ENCODE measurements at regions not wholly inside any gene's neighbourhood (a gene's known extent, or its start where the extent isn't known, plus 50 kb on each side); places are given as distances from the start of the nearest gene placed in this dataset.

GRCh38 chr1:68378296-68379084, 71.3 kb downstream of the RPE65 start:
- DNase-seq (ENCODE audit: low read depth), result no peak
- H3K4me3 ChIP-seq (ENCODE audit: control insufficient read depth, low read depth, low read length), result no peak overlapping the region
- TF ChIP-seq CTCF (IDR thresholded peaks at IDR 0.05; ENCODE audit: control insufficient read depth, insufficient read depth, low read depth, low read length, missing control alignments), result no peak

GRCh38 chr1:68377098-68377497, 72.7 kb downstream of the RPE65 start:
- TF ChIP-seq CTCF (IDR thresholded peaks at IDR 0.05; ENCODE audit: control insufficient read depth, insufficient read depth, low read depth, low read length, missing control alignments), result no peak
- DNase-seq (ENCODE audit: low read depth), result no peak

GRCh38 chr1:68376441-68376840, 73.3 kb downstream of the RPE65 start:
- no peak for DNase-seq (ENCODE audit: low read depth)
- H3K4me3 ChIP-seq (ENCODE audit: control insufficient read depth, low read depth, low read length), result no peak overlapping the region
- no peak for TF ChIP-seq CTCF (IDR thresholded peaks at IDR 0.05; ENCODE audit: control insufficient read depth, insufficient read depth, low read depth, low read length, missing control alignments)

More at GRCh38 chr1:68377098-68377497, 72.7 kb downstream of the RPE65 start:
- H3K4me3 ChIP-seq (ENCODE audit: control insufficient read depth, low read depth, low read length), result no peak overlapping the region

- DNase-seq (ENCODE audit: low read depth), result no peak
- H3K4me3 ChIP-seq (ENCODE audit: control insufficient read depth, low read depth, low read length), result no peak overlapping the region
- no peak for TF ChIP-seq CTCF (IDR thresholded peaks at IDR 0.05; ENCODE audit: control insufficient read depth, insufficient read depth, low read depth, low read length, missing control alignments)
These were observed 73.8 kb downstream of the RPE65 start for GRCh38 chr1:68375919-68376318.

- DNase-seq (ENCODE audit: low read depth), result no peak
- TF ChIP-seq CTCF (IDR thresholded peaks at IDR 0.05; ENCODE audit: control insufficient read depth, insufficient read depth, low read depth, low read length, missing control alignments), result no peak
- no peak overlapping the region for H3K4me3 ChIP-seq (ENCODE audit: control insufficient read depth, low read depth, low read length)
These were observed 76.6 kb downstream of the RPE65 start for GRCh38 chr1:68373173-68373572.

GRCh38 chr1:68372487-68372886, 77.3 kb downstream of the RPE65 start:
- DNase-seq (ENCODE audit: low read depth), result no peak
- no peak overlapping the region for H3K4me3 ChIP-seq (ENCODE audit: control insufficient read depth, low read depth, low read length)
- no peak for TF ChIP-seq CTCF (IDR thresholded peaks at IDR 0.05; ENCODE audit: control insufficient read depth, insufficient read depth, low read depth, low read length, missing control alignments)

Measured in AG09309 (cell line).